Inferior parietal cortex (tissue), 1 donor: ENCODE measurements at regions not wholly inside any gene's neighbourhood (a gene's known extent, or its start where the extent isn't known, plus 50 kb on each side); places are given as distances from the start of the nearest gene placed in this dataset.
"Not testable (repeated sequence)": the region's sequence is repeated elsewhere in the genome, so short reads cannot be mapped to it uniquely, and the experiment has no call there.

Experiments
- DNase-seq: peaks from one replicate; pipeline ENCODE4 v3.0.0-alpha.2; 2016; ENCODE audit errors: extremely low spot score

- no peak for DNase-seq
Measured at GRCh38 chr4:124426279-124426678, 286.3 kb downstream of the ANKRD50 start.

GRCh38 chr4:124427095-124427767, 285.3 kb downstream of the ANKRD50 start:
- no peak for DNase-seq

- DNase-seq = no peak
Measured at GRCh38 chr4:124428648-124429047, 283.9 kb downstream of the ANKRD50 start.

- no peak for DNase-seq
Measured at GRCh38 chr4:124429746-124430250, 282.7 kb downstream of the ANKRD50 start.

- DNase-seq = no peak
Measured at GRCh38 chr4:124431653-124432192, 280.8 kb downstream of the ANKRD50 start.

- DNase-seq = no peak
Measured at GRCh38 chr4:124432500-124432899, 280.0 kb downstream of the ANKRD50 start.

- DNase-seq = no peak
Measured at GRCh38 chr4:124433044-124433443, 279.5 kb downstream of the ANKRD50 start.

- DNase-seq = no peak
Measured at GRCh38 chr4:124433500-124433899, 279.0 kb downstream of the ANKRD50 start.

- DNase-seq = no peak
Measured at GRCh38 chr4:124435274-124435950, 277.1 kb downstream of the ANKRD50 start.

GRCh38 chr4:124437853-124438495, 274.6 kb downstream of the ANKRD50 start:
- no peak for DNase-seq

GRCh38 chr4:124445071-124445470, 267.5 kb downstream of the ANKRD50 start:
- no peak for DNase-seq

GRCh38 chr4:124449881-124450280, 262.7 kb downstream of the ANKRD50 start:
- no peak for DNase-seq

- no peak for DNase-seq
Measured at GRCh38 chr4:124450851-124451250, 261.7 kb downstream of the ANKRD50 start.

GRCh38 chr4:124454772-124455270, 257.7 kb downstream of the ANKRD50 start:
- no peak for DNase-seq

GRCh38 chr4:124455671-124456070, 256.9 kb downstream of the ANKRD50 start:
- DNase-seq = no peak

GRCh38 chr4:124459196-124459940, 253.2 kb downstream of the ANKRD50 start:
- no peak for DNase-seq

- DNase-seq = no peak
Measured at GRCh38 chr4:124459941-124460310, 252.6 kb downstream of the ANKRD50 start.

GRCh38 chr4:124461592-124461991, 250.9 kb downstream of the ANKRD50 start:
- DNase-seq = not testable (repeated sequence)

GRCh38 chr4:124462954-124463828, 249.3 kb downstream of the ANKRD50 start:
- no peak for DNase-seq

- DNase-seq = no peak
Measured at GRCh38 chr4:124464836-124465235, 247.7 kb downstream of the ANKRD50 start.

GRCh38 chr4:124468360-124468759, 244.2 kb downstream of the ANKRD50 start:
- DNase-seq = no peak
